NCI-H146 (cell line): ENCODE measurements at regions not wholly inside any gene's neighbourhood (a gene's known extent, or its start where the extent isn't known, plus 50 kb on each side); places are given as distances from the start of the nearest gene placed in this dataset.

ENCODE experiments used
- DNase-seq: peaks from one replicate; lab custom pipeline; 2025; lab: John Stamatoyannopoulos, UW

GRCh38 chr10:31146491-31147209 lies 115.0 kb upstream of the ZNF438 start:
- no peak for DNase-seq

- DNase-seq = no peak
Observed at GRCh38 chr10:31147210-31147608, 115.5 kb upstream of the ZNF438 start.

DNA sequence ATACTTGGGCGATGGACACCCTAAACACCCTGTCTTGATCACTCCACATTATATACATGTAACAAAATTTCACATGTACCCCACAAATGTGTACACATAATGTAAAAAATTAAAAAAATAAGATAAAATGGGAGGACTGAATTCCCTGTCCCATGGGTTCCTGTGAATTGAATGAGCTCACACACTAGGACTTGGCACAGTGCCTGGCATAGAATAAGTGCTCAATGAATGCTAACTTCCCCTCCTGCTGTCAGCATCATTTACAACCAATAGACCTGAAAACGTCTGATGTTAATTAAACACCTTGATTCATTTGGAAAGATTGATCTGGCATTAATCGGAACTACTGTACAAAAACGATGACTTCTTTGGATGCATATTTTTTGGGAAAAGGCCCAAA lies 117.3 kb upstream of the ZNF438 start:
- no peak for DNase-seq

DNA sequence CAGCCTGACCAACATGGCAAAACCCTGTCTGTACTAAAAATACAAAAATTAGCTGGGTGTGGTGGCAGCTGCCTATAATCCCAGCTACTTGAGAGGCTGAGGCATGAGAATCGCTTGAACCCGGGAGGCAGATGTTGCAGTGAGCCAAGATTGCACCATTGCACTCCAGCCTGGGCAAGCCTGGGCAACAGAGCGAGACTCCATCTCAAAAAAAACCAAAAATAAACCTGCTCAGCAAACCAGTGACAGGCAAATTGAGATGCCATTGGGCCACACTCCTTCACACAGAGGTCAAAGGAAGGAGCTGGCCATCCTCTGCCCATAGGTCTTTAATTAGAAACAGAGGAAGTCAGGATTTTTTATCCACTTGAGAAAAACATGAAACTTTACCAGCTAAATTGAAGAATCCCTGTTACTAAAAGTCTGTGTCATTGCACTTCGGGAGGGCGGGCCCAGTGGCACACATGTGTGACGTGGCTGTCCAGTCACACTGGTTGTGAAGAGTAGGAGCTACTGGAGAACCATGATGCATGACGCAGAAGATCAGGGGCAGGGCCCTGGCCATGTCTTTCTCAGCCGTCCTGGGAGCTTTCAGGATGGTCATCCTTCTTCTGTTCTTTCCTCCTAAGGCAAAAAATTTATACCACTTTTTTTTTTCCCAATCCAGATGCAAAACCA lies 118.3 kb upstream of the ZNF438 start:
- no peak for DNase-seq

DNA sequence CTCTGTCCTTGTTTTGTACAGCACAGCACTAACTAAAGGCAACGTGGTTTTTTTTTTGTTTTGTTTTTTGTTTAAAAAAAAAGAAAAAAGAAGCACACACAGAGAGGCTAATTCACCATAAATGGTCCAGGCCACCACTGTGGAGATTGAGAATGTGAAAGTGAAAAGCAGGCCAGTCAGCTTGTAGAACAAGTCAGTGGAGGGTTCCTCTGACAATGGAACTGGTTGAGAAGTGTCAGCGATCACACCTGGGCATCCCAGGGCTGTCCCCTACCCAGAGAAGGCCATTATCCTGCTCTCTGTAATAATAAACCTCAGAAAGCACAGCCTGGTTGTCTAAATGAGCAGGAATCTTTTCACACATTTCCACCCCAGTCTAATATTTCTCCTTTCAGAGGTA lies 119.6 kb upstream of the ZNF438 start:
- DNase-seq = no peak

DNA sequence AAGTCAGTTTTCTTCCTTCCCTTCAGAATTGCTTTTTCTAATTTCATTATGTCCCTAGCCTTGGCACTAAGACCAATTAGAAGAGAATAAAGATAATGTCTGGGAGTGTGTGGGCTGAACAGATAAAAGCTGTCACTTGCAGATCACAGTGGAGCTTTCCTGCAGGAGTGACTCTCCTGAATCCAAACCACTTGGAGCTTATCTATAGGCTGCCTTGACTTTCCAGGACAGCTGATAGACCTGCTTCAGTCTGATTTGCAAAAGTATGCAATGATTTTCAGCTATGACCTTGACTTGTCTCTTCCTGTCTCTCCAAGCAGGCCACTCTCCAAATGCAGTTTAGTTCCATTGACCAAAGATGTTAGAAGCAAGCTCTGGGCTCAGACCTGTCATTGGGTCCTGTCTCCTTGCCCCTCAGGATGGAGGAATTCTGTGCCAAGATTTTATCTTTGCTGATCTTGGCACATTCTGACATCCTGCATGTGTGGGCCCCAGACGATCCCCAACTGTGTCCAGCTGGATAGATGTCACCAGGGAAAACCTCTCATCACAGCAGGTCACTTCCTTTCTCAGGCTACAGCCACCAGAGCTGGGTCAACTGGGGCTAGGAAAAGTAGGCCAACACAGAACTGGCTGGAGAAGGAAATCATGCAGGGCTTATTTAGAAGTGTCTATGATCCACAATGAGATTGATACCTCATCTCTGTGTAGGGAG lies 120.9 kb upstream of the ZNF438 start:
- no peak for DNase-seq

DNA sequence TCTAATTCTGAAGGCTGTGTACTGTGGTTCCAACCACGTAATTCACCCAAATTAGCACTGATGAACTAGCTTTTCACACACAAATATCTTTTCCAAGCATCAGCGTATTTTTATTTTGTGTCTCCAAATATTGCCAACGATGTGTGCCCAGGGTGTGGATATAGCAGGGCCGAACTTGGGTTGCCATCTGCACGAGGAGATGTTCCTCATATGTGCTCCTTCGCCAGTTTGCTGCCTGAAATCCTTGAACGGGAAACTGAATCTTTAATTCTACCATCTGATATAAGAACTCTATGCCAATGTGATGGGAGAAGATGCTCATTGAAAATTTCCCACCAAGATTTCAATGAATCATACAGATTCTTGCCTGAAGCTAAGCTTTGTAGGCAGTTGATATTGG lies 121.5 kb upstream of the ZNF438 start:
- no peak for DNase-seq

DNA sequence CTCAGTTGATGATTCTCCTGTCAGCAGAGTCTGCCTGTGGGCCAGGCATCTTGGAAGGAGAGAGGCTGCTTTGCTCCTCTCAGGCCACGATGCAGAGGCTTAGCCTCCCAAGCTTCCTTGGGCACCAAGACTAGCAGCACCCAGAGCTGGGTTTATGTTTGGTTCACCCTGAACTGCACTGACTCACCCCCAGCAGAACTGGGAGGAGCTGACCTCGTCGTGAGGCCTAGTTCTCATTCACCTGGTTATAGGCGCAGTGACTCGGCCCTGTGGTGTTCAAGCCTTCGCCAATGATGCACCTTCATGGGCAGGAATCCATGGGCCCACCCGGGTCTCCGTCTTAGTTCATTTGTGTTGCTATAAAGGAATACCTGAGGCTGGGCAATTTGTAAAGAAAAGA lies 122.0 kb upstream of the ZNF438 start:
- DNase-seq = no peak

- no peak for DNase-seq
Observed at GRCh38 chr10:31154996-31155395, 123.3 kb upstream of the ZNF438 start.

DNA sequence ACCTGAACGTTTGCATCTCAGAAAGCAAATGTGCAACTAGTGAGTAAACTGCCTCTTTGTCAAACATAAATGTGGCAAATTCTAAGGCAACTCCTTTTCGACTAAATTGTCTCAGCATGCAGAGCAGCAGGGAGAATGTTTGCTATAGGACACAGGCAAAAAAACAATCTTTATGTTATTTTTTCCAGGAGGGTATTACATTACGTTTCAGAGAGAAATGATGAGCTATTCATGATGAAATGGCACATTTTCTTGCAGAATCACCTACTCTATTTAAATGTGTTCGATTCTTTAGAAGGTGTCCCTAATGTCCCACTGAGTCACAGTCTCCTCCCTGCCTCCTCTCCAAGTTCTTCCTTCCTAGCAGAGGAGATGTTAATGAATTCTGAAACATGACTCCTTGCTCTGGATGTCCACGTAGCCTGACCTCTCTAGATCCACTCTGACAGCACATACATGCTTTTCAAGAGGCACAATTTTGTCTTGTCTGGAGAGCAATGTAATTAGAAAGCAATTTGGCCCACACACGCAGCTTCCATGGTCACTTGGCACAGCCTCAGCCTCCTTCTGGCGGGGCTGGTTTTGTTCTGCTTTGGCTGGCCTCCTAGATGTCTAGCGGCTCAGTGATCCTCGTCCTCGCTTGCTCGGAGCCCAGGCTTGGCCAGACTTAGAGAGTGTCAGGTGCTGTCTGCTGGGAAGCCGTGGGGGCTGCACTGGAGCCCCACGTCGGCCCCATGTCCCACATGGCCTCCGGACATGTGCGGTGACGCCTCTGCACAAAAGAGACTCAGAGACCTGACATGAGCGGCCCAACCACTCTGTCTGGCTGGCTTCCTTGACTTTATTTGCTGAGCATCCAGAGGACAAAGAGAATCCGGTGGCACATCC lies 125.7 kb upstream of the ZNF438 start:
- DNase-seq = no peak

DNA sequence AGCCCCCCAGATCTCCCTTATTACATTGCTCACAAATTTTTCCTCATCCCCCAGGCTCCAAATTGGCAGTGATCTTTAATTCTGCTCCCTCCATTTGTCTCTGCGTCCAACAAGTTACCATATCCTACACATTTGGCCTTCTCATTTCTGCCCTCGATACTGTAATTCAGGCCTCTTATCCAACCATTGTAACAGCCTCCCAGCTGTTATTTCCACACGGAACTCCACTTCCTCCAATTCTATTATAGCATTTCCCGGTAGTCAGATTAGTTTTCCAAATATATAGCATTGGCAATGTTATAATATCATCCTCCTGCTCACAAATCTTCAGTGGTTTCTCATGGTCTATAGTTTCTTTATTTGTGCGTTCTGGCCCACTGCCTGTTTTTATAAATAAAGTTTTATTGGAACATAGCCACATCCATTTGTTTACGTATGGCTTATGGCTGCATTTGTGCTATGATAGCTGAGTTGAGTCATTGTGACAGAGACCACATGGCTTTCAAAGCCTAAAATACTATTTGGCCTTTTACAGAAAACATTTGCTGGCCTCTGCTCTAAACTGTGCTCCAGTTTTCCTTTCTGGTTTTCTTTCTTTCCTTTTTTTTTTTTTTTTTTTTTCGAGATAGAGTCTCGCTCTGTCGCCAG lies 126.5 kb upstream of the ZNF438 start:
- DNase-seq = no peak

- no peak for DNase-seq
Observed at GRCh38 chr10:31166606-31167005, 134.9 kb upstream of the ZNF438 start.

DNA sequence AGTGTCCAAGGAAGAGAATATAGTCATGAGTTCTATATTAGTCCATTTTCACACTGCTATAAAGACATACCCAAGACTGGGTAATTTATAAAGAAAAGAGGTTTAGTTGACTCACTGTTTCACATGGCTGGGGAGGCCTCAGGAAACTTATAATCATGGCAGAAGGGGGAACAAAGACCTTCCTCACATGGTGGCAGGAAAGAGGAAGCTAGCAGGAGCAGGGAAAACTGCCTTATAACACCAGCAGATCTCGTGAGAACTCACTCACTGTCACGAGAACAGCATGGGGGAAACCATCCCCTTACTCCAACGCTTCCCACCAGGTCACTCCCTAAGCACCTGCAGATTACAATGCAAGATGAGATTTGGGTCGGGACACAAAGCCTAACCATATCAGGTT lies 139.0 kb upstream of the ZNF438 start:
- DNase-seq = no peak

GRCh38 chr10:31171402-31172083 lies 139.9 kb upstream of the ZNF438 start:
- no peak for DNase-seq

- DNase-seq = no peak
Observed at GRCh38 chr10:31172925-31173324, 141.3 kb upstream of the ZNF438 start.

- DNase-seq = no peak
Observed at GRCh38 chr10:31173752-31174151, 142.1 kb upstream of the ZNF438 start.

GRCh38 chr10:31179091-31179680 lies 139.8 kb upstream of the ZEB1 start:
- no peak for DNase-seq

DNA sequence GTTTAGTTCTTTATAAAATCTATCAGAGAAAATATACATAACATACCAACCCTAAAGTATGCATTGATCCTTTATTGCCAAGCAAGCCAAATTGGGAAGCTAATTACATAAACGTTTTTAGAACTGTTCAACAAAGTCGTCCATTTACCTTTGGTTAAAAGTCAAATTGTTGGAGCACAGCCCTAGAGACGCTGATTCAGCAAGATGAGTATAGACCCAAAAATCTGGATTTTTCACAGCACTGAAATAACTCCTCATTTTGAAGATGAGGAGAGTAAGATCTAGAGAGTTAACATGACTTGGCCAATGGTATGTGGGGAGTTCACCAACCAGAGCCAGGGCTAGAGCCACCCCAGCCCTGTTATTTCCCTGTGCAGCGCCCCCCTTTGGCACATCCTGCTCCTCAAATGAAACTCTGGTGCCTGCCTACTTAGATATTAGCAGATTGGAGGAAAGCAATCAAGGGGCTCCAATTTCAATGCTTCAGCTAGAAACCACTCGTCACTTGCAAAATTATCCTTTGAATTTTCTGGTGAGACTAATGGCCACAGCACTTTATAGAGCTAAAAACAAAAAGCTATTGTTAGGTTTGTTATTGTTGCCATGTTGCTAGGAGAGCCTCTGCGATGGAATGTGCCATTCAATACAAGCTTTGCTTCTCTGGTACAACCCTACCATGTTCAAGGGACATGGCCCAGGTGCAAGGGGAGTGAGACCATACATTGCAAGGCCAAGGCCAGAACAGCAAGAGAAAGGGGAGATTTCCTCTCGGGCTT lies 132.6 kb upstream of the ZEB1 start:
- no peak for DNase-seq

- no peak for DNase-seq
Observed at GRCh38 chr10:31187182-31187581, 131.8 kb upstream of the ZEB1 start.
